DND-41 (cell line): ENCODE measurements at regions not wholly inside any gene's neighbourhood (a gene's known extent, or its start where the extent isn't known, plus 50 kb on each side); places are given as distances from the start of the nearest gene placed in this dataset.

Experiments
- ATAC-seq: fragments of 200-7000 bp; cut with Tn5 transposase; 3 replicates; pipeline ENCODE4 v1.9.1; 2021; ENCODE audit warnings: low read depth; ENCODE audit not compliant: insufficient read depth
- DNase-seq: peaks from one replicate; pipeline ENCODE4 v3.0.0-alpha.2; 2020
- H2AFZ ChIP-seq: 2 replicates; pipeline ENCODE4 v1.6.0; 2012; ENCODE audit warnings: low read depth, low read length
- H3K27ac ChIP-seq: 2 replicates; pipeline ENCODE4 v1.5.1; 2012; ENCODE audit warnings: low read length, inconsistent platforms
- H3K27me3 ChIP-seq: fragments of 200-600 bp; sonication (generic); 2 replicates; pipeline ENCODE4 v1.6.0; 2012; ENCODE audit warnings: low read length, mild to moderate bottlenecking, inconsistent platforms; ENCODE audit not compliant: insufficient read depth, poor library complexity
- H3K36me3 ChIP-seq: 2 replicates; pipeline ENCODE4 v1.5.1; 2012; ENCODE audit warnings: low read length, inconsistent platforms; ENCODE audit not compliant: insufficient read depth
- H3K4me1 ChIP-seq: 2 replicates; pipeline ENCODE4 v1.5.1; 2012; ENCODE audit warnings: mild to moderate bottlenecking, low read length; ENCODE audit not compliant: insufficient read depth
- H3K4me2 ChIP-seq: 2 replicates; pipeline ENCODE4 v1.6.0; 2012; ENCODE audit warnings: mild to moderate bottlenecking, moderate library complexity, low read length, inconsistent platforms; ENCODE audit not compliant: insufficient read depth
- H3K4me3 ChIP-seq, 2 experiments: fragments of 200-600 bp in 1 of 2; shearing (Covaris generic) in 1 of 2; 2 replicates each; pipeline ENCODE4 v1.5.1; 2012 to 2016; ENCODE audit warnings: inconsistent platforms in 2 of 2, low read length in 2 of 2, mild to moderate bottlenecking in 2 of 2, low read depth in 1 of 2, moderate library complexity in 1 of 2
- H3K79me2 ChIP-seq: 2 replicates; pipeline ENCODE4 v1.6.0; 2012; ENCODE audit warnings: low read length, inconsistent platforms; ENCODE audit not compliant: insufficient read depth
- H3K9ac ChIP-seq: 2 replicates; pipeline ENCODE4 v1.6.0; 2012; ENCODE audit warnings: low read depth, mild to moderate bottlenecking, inconsistent platforms, low read length, moderate library complexity
- H3K9me3 ChIP-seq: 2 replicates; pipeline ENCODE4 v1.5.1; 2012; ENCODE audit warnings: low read length, moderate library complexity, mild to moderate bottlenecking, inconsistent platforms; ENCODE audit not compliant: insufficient read depth, severe bottlenecking
- H4K20me1 ChIP-seq: 2 replicates; pipeline ENCODE4 v1.6.0; 2012; ENCODE audit warnings: low read length; ENCODE audit not compliant: insufficient read depth
- CTCF ChIP-seq: IDR thresholded peaks from 2 replicates; pipeline ENCODE4 v1.5.1; 2012; ENCODE audit warnings: borderline replicate concordance, low read length, moderate library complexity, mild to moderate bottlenecking; ENCODE audit not compliant: poor library complexity, severe bottlenecking; ENCODE audit errors: extremely low read depth
- EZH2 ChIP-seq: IDR thresholded peaks from 3 replicates; pipeline ENCODE4 v1.6.1; 2012; ENCODE audit warnings: borderline replicate concordance, low read depth, mild to moderate bottlenecking, moderate library complexity, low read length, inconsistent platforms; ENCODE audit not compliant: severe bottlenecking

- DNase-seq (no peak), ATAC-seq (no peak)
- no peak for TF ChIP-seq EZH2
- TF ChIP-seq CTCF = no peak
- no peak overlapping the region for H2AFZ ChIP-seq
- no peak overlapping the region for H3K4me3 ChIP-seq
- H3K27ac ChIP-seq = no peak overlapping the region
- H3K36me3 ChIP-seq = no peaks in the 10 kb centered on the region
- H3K9me3 ChIP-seq = no peaks in the 10 kb centered on the region
- no peak overlapping the region for H3K4me2 ChIP-seq
- H3K9ac ChIP-seq = no peak overlapping the region
- no peaks in the 10 kb centered on the region for H4K20me1 ChIP-seq
- no peaks in the 10 kb centered on the region for H3K27me3 ChIP-seq
- H3K79me2 ChIP-seq = no peaks in the 10 kb centered on the region
- H3K4me1 ChIP-seq = no peaks in the 10 kb centered on the region
These were observed 52.3 kb upstream of the KLHL25 start for GRCh38 chr15:85847031-85847430.

GRCh38 chr15:85849946-85850345 is 55.2 kb upstream of the KLHL25 start:
- H3K4me3 ChIP-seq = no peak overlapping the region
- no peaks in the 10 kb centered on the region for H4K20me1 ChIP-seq
- H3K27ac ChIP-seq = no peak overlapping the region
- H3K36me3 ChIP-seq = no peaks in the 10 kb centered on the region
- H3K27me3 ChIP-seq = no peaks in the 10 kb centered on the region
- H2AFZ ChIP-seq = no peak overlapping the region
- no peak for ATAC-seq
- TF ChIP-seq EZH2 (no peak), CTCF (no peak)
- no peak for DNase-seq
- no peaks in the 10 kb centered on the region for H3K4me1 ChIP-seq
- H3K9ac ChIP-seq = no peak overlapping the region
- H3K9me3 ChIP-seq = no peaks in the 10 kb centered on the region
- H3K4me2 ChIP-seq = no peak overlapping the region
- no peaks in the 10 kb centered on the region for H3K79me2 ChIP-seq

- Histone ChIP-seq H4K20me1 (no peaks in the 10 kb centered on the region), H3K4me2 (no peak overlapping the region), H3K79me2 (no peaks in the 10 kb centered on the region), H3K27me3 (no peaks in the 10 kb centered on the region), H3K9me3 (no peaks in the 10 kb centered on the region), H2AFZ (no peak overlapping the region), H3K9ac (no peak overlapping the region), H3K36me3 (no peaks in the 10 kb centered on the region), H3K4me1 (no peaks in the 10 kb centered on the region), H3K27ac (no peak overlapping the region), H3K4me3 (no peak overlapping the region)
- TF ChIP-seq CTCF (no peak), EZH2 (no peak)
- DNase-seq = no peak
- ATAC-seq = no peak
These were observed 58.2 kb upstream of the KLHL25 start for GRCh38 chr15:85852969-85853368.
